ENCODE measurements at regions not wholly inside any gene's neighbourhood (a gene's known extent, or its start where the extent isn't known, plus 50 kb on each side); places are given as distances from the start of the nearest gene placed in this dataset.
"Not testable (repeated sequence)": the region's sequence is repeated elsewhere in the genome, so short reads cannot be mapped to it uniquely, and the experiment has no call there.

- no peak for DNase-seq
Observed at GRCh38 chr15:70241561-70242320, 144.0 kb upstream of the TLE3 start.

- no peak for DNase-seq
Observed at GRCh38 chr15:70240820-70241430, 143.2 kb upstream of the TLE3 start.

- DNase-seq = peak; percentile 41
Observed at GRCh38 chr15:70240082-70240481, 142.4 kb upstream of the TLE3 start.

GRCh38 chr15:70238917-70239316 lies 141.2 kb upstream of the TLE3 start:
- no peak for DNase-seq

GRCh38 chr15:70237626-70238025 lies 139.9 kb upstream of the TLE3 start:
- no peak for DNase-seq

GRCh38 chr15:70236341-70237086 lies 138.8 kb upstream of the TLE3 start:
- DNase-seq = no peak

- DNase-seq = no peak
Observed at GRCh38 chr15:70235347-70235746, 137.6 kb upstream of the TLE3 start.

GRCh38 chr15:70234256-70234905 lies 136.7 kb upstream of the TLE3 start:
- peak; percentile 25 for DNase-seq

- no peak for DNase-seq
Observed at GRCh38 chr15:70231484-70231883, 133.8 kb upstream of the TLE3 start.

GRCh38 chr15:70227918-70228317 lies 130.2 kb upstream of the TLE3 start:
- DNase-seq = not testable (repeated sequence)

- DNase-seq = no peak
Observed at GRCh38 chr15:70227147-70227546, 129.4 kb upstream of the TLE3 start.

- no peak for DNase-seq
Observed at GRCh38 chr15:70226337-70226980, 128.7 kb upstream of the TLE3 start.

GRCh38 chr15:70225416-70225815 lies 127.7 kb upstream of the TLE3 start:
- DNase-seq = no peak

- DNase-seq = no peak
Observed at GRCh38 chr15:70222606-70223005, 124.9 kb upstream of the TLE3 start.

GRCh38 chr15:70220490-70221096 lies 122.9 kb upstream of the TLE3 start:
- DNase-seq = no peak

GRCh38 chr15:70219966-70220365 lies 122.2 kb upstream of the TLE3 start:
- DNase-seq = no peak

- DNase-seq = no peak
Observed at GRCh38 chr15:70219256-70219895, 121.7 kb upstream of the TLE3 start.

GRCh38 chr15:70217226-70218160 lies 119.8 kb upstream of the TLE3 start:
- no peak for DNase-seq

- no peak for DNase-seq
Observed at GRCh38 chr15:70215951-70216350, 118.2 kb upstream of the TLE3 start.

GRCh38 chr15:70214941-70215635 lies 117.4 kb upstream of the TLE3 start:
- no peak for DNase-seq

Measured in stimulated activated CD4-positive, alpha-beta T cell treated with anti-CD3 and anti-CD28 coated beads, Interleukin-15, amount 100 ng/mL, for 24 hours (primary cell).